ENCODE measurements at regions not wholly inside any gene's neighbourhood (a gene's known extent, or its start where the extent isn't known, plus 50 kb on each side); places are given as distances from the start of the nearest gene placed in this dataset.

DNA sequence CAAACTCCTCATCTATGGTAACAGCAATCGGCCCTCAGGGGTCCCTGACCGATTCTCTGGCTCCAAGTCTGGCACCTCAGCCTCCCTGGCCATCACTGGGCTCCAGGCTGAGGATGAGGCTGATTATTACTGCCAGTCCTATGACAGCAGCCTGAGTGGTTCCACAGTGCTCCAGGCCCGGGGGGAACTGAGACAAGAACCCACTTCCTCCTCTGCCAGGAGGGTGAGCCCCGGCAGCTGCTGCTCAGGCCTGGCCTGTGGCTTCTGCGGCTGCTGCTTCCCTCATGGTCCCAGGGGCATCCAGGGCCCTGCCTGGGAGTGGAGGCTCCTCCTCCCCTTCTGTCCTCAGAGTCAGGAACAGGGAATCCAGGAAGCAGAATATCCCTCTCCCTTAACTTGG lies 98.4 kb downstream of the ZNF280B start:
- TF ChIP-seq, protein P1, sequence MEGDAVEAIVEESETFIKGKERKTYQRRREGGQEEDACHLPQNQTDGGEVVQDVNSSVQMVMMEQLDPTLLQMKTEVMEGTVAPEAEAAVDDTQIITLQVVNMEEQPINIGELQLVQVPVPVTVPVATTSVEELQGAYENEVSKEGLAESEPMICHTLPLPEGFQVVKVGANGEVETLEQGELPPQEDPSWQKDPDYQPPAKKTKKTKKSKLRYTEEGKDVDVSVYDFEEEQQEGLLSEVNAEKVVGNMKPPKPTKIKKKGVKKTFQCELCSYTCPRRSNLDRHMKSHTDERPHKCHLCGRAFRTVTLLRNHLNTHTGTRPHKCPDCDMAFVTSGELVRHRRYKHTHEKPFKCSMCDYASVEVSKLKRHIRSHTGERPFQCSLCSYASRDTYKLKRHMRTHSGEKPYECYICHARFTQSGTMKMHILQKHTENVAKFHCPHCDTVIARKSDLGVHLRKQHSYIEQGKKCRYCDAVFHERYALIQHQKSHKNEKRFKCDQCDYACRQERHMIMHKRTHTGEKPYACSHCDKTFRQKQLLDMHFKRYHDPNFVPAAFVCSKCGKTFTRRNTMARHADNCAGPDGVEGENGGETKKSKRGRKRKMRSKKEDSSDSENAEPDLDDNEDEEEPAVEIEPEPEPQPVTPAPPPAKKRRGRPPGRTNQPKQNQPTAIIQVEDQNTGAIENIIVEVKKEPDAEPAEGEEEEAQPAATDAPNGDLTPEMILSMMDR (conservative IDR thresholded peaks at IDR 0.05): no peak
- TF ChIP-seq ZFX (IDR thresholded peaks at IDR 0.05): no peak

Measured in C4-2B (cell line).